Activated CD8-positive, alpha-beta memory T cell treated with anti-CD3 and anti-CD28 coated beads for 4 hours (primary cell): ENCODE measurements at regions not wholly inside any gene's neighbourhood (a gene's known extent, or its start where the extent isn't known, plus 50 kb on each side); places are given as distances from the start of the nearest gene placed in this dataset.

ENCODE experiments used
- DNase-seq, 2 donors: peaks; one replicate each; pipeline ENCODE4 v3.0.0-alpha.2; 2020; ENCODE audit warnings: low read depth in 2 of 2

- DNase-seq, result no peak
These were observed 68.1 kb upstream of the KLF12 start for GRCh38 chr13:74202129-74202813.

GRCh38 chr13:74201530-74201929 is 67.3 kb upstream of the KLF12 start:
- DNase-seq, result no peak

- DNase-seq, result no peak
These were observed 65.9 kb upstream of the KLF12 start for GRCh38 chr13:74200081-74200480.

GRCh38 chr13:74197677-74198429 is 63.6 kb upstream of the KLF12 start:
- DNase-seq, result no peak

GRCh38 chr13:74194846-74195245 is 60.6 kb upstream of the KLF12 start:
- DNase-seq, result no peak

- no peak for DNase-seq
These were observed 59.2 kb upstream of the KLF12 start for GRCh38 chr13:74193391-74193790.

- no peak for DNase-seq
These were observed 57.2 kb upstream of the KLF12 start for GRCh38 chr13:74191410-74191809.

- no peak for DNase-seq
These were observed 56.8 kb upstream of the KLF12 start for GRCh38 chr13:74190999-74191398.

GRCh38 chr13:74187564-74187963 is 53.4 kb upstream of the KLF12 start:
- DNase-seq, result no peak

GRCh38 chr13:74184283-74184682 is 50.1 kb upstream of the KLF12 start:
- no peak for DNase-seq
